ENCODE measurements at regions not wholly inside any gene's neighbourhood (a gene's known extent, or its start where the extent isn't known, plus 50 kb on each side); places are given as distances from the start of the nearest gene placed in this dataset.

GRCh38 chr5:17810734-17811133 is 176.5 kb downstream of the TAF11L14 start:
- intact Hi-C loops (cut with DNase I): no loop called here
- H3K27ac ChIP-seq: no peak overlapping the region
- no peaks in the 10 kb centered on the region for H3K36me3 ChIP-seq (replicated peaks in 1 of 2)
- TF ChIP-seq POLR2A (IDR thresholded peaks at IDR 0.05): no peak
- no peak for TF ChIP-seq CTCF (IDR thresholded peaks at IDR 0.05)
- no peaks in the 10 kb centered on the region for H3K9me3 ChIP-seq (replicated peaks in 1 of 3)
- DNase-seq: no peak
- H3K4me3 ChIP-seq: no peak overlapping the region
- H3K27me3 ChIP-seq: no peaks in the 10 kb centered on the region
- WGBS, 4 donors: 90 to 100% (median 98%) methylated on average over 1 of the region's 1 CpG
- H3K4me1 ChIP-seq (replicated peaks in 1 of 2): no peaks in the 10 kb centered on the region

GRCh38 chr5:17813214-17813613 is 179.0 kb downstream of the TAF11L14 start:
- intact Hi-C loops (cut with DNase I): no loop called here

GRCh38 chr5:17816505-17816904 is 182.2 kb downstream of the TAF11L14 start:
- TF ChIP-seq CTCF (IDR thresholded peaks at IDR 0.05): no peak
- no peak for TF ChIP-seq POLR2A (IDR thresholded peaks at IDR 0.05)
- Histone ChIP-seq H3K9me3 (replicated peaks in 1 of 3) (no peaks in the 10 kb centered on the region), H3K27ac (no peak overlapping the region), H3K27me3 (no peaks in the 10 kb centered on the region), H3K36me3 (replicated peaks in 1 of 2) (no peaks in the 10 kb centered on the region), H3K4me1 (replicated peaks in 1 of 2) (no peaks in the 10 kb centered on the region), H3K4me3 (no peak overlapping the region)
- 40 to 60% (median 52%) methylated on average over 1 of the region's 1 CpG for WGBS, 4 donors
- DNase-seq: no peak
- intact Hi-C loops (cut with DNase I): no loop called here

More at GRCh38 chr5:17813214-17813613, 179.0 kb downstream of the TAF11L14 start:
- no peaks in the 10 kb centered on the region for H3K27me3 ChIP-seq
- no peaks in the 10 kb centered on the region for H3K4me1 ChIP-seq (replicated peaks in 1 of 2)
- no peaks in the 10 kb centered on the region for H3K36me3 ChIP-seq (replicated peaks in 1 of 2)
- no peak overlapping the region for H3K27ac ChIP-seq
- no peak overlapping the region for H3K4me3 ChIP-seq
- DNase-seq: no peak
- H3K9me3 ChIP-seq (replicated peaks in 1 of 3): no peaks in the 10 kb centered on the region
- WGBS, 4 donors: 83 to 92% (median 86%) methylated on average over 5 of the region's 5 CpGs
- TF ChIP-seq POLR2A (IDR thresholded peaks at IDR 0.05) (no peak), CTCF (IDR thresholded peaks at IDR 0.05) (no peak)

GRCh38 chr5:17816944-17817343 is 182.7 kb downstream of the TAF11L14 start:
- Histone ChIP-seq H3K27ac (no peak overlapping the region), H3K27me3 (no peaks in the 10 kb centered on the region), H3K4me1 (replicated peaks in 1 of 2) (no peaks in the 10 kb centered on the region), H3K4me3 (peak overlapping the region in 1 of 4 donors; percentile 6), H3K9me3 (replicated peaks in 1 of 3) (no peaks in the 10 kb centered on the region), H3K36me3 (replicated peaks in 1 of 2) (no peaks in the 10 kb centered on the region)
- DNase-seq: no peak
- intact Hi-C loops (cut with DNase I): no loop called here
- no peak for TF ChIP-seq CTCF (IDR thresholded peaks at IDR 0.05)
- TF ChIP-seq POLR2A (IDR thresholded peaks at IDR 0.05): no peak
- WGBS, 4 donors: 42 to 56% (median 45%) methylated on average over 2 of the region's 2 CpGs

Measured in adrenal gland (tissue), 9 donors.